HG03095 (cell line): ENCODE measurements at regions not wholly inside any gene's neighbourhood (a gene's known extent, or its start where the extent isn't known, plus 50 kb on each side); places are given as distances from the start of the nearest gene placed in this dataset.
A peak's percentile ranks its signal among the peaks of the same experiment; 100 is the strongest.
"Not testable (repeated sequence)": the region's sequence is repeated elsewhere in the genome, so short reads cannot be mapped to it uniquely, and the experiment has no call there.

Experiments
- ATAC-seq: cut with Tn5 transposase; IDR thresholded peaks from one replicate; pipeline ENCODE4 v1.9.1; 2021; ENCODE audit warnings: moderate library complexity; ENCODE audit not compliant: unreplicated experiment

GRCh38 chr7:32691965-32692815 lies 196.9 kb downstream of the AVL9 start:
- ATAC-seq: peak; percentile 68

- ATAC-seq: not testable (repeated sequence)
These were observed 192.8 kb downstream of the AVL9 start for GRCh38 chr7:32688092-32688491.

DNA sequence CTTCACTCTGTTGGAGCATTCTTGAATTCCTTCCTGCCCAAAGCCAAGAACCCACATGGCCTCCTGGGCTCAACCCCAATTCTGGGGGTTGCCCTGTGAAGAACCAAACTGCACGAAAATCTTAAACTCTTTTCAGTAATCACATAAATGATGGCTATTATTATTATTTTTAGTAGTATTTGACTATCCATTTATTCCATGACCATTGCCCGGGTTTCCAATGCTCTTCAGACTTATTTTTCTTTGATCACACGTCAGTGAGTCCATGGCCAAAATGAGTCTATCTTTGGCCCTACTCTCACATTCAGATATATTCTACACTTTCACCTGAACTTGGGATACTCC lies 185.9 kb downstream of the AVL9 start:
- no peak for ATAC-seq

GRCh38 chr7:32680259-32681173 lies 185.2 kb downstream of the AVL9 start:
- ATAC-seq: no peak

GRCh38 chr7:32679192-32679591 lies 183.9 kb downstream of the AVL9 start:
- no peak for ATAC-seq

GRCh38 chr7:32677593-32677992 lies 182.3 kb downstream of the AVL9 start:
- ATAC-seq: no peak

GRCh38 chr7:32676249-32676941 lies 181.1 kb downstream of the AVL9 start:
- no peak for ATAC-seq

- ATAC-seq: no peak
These were observed 178.1 kb downstream of the AVL9 start for GRCh38 chr7:32673275-32673983.

DNA sequence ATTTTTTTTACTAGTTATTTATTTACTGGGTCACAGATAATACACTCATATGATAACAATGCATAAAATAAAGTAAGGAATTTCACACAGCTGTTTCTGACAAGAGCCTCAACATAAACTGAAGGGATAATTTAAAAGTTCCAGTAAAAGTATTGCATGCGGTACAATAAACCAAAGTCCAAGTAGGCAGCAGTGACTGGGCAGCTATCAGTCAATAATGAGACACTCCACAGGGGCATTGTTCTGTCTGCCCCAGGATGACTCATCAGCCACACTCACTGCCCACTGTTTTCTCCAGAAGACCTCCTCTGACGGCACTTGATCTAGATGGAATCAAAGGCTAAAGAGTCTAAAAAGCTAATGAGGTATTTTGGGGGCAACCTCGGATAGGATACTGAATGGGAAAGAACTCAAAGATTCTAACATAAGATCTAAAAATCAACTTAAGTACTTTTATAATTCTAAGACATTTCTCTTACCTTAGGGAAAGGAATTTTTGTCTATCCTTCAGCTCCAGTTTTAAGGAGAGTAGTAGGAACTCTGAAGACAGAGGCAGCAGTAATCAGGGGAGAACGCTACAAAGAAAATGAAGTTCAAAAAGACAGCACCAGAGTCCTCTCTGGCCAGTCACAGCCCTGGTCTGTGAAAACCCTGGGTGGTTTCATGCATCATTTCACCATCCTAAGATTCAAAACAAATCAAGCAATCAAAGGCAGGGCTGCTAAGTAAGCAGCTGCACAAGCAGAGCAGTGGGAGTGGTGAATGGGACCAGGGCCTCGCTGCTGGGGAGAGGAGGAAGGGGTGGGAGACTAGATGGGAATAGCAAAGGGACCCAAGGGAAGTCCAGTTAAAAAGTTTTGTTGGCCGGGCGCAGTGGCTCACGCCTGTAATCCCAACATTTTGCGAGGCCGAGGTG lies 175.1 kb downstream of the AVL9 start:
- ATAC-seq: no peak

DNA sequence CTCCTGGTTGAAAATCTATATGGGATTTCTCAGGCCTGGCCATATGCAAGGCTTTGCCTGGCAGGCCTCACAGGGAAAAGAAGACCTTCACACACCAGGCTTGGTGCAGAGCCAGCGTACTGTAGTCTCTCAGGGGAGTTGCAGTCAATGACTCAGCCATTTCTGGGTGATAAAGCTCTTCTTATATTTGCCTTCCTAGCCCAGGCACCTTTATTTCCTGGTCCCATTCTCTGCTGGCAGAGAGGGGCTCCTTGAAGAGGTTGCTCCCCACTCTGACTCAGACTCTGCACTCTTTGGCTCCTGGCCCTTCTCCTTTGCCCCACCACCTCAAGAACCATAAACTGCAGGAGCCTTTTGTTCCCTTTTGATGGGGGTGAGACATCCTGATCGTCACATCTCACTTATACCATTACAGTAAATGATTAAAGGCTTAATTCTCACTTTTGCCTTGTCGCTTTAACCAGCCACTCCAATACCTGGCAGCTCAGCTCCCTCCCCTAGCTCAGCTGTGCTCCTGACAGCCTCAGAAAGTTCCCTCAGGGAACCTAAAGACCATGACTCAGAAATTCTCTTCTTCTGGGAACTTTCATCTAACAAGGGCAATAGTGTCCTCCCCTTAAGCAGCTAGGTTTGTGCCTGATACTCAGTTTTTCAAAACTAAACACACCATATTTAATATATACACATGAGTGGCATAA lies 174.0 kb downstream of the AVL9 start:
- not testable (repeated sequence) for ATAC-seq

- not testable (repeated sequence) for ATAC-seq
These were observed 173.3 kb downstream of the AVL9 start for GRCh38 chr7:32668387-32669097.

- not testable (repeated sequence) for ATAC-seq
These were observed 172.3 kb downstream of the AVL9 start for GRCh38 chr7:32667586-32667985.

DNA sequence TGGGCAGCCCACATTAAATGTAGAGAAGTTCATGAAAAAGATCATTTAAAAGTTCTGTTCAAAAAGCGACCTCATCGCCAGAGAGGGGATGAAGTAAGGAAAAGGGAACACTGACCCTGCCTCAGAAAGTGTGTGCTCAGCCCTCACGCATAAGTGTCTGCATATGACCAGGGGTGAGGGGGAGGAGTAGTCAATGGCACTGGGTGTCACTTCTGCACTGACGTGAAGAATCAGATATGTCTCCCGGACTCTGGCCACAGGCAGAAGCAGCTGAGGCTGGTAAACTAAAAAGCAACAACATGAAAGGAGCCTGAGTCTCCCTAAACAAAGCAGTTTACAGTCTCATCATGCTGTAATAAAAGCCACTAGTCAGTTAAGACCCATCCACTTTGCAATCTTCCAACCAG lies 168.5 kb downstream of the AVL9 start:
- ATAC-seq: not testable (repeated sequence)

GRCh38 chr7:32662509-32662908 lies 167.2 kb downstream of the AVL9 start:
- ATAC-seq: not testable (repeated sequence)

GRCh38 chr7:32661929-32662328 lies 166.6 kb downstream of the AVL9 start:
- no peak for ATAC-seq

GRCh38 chr7:32661501-32661900 lies 166.2 kb downstream of the AVL9 start:
- ATAC-seq: no peak

DNA sequence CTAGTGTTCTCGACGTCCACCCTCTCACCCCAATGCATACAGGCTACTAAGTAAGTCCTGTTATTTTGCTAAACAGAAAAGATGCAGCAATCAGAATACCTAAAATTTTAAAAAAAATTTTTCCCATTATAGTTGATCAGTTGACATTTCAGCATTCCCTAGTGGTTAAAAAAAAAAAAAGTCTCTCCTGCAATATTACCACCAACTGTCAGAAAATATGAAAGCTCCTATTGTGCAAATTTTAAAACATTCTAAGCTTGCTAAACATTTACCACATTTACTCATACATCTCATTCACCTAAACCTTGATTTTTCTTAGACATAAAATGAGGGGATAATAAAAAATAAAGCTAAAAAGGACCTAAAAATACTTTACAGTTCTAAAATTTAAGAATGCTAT lies 165.6 kb downstream of the AVL9 start:
- no peak for ATAC-seq

DNA sequence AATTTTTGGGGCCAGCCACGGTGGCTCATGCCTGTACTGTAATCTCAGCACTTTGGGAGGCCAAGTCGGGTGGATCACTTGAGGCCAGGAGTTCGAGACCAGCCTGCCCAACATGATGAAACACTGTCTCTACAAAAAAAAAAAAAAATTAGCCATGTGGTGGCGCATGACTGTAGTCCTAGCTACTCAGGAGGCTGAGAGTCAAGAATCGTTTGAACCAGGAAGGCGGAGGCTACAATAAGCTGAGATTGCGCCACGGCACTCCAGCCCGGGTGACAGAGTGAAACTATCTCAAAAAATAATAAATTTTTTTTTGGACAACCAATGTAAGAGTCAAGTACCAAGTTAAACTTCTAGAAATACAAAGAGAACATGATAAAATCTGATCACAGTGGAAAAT lies 164.6 kb downstream of the AVL9 start:
- no peak for ATAC-seq
